H1 (cell line): ENCODE measurements at regions not wholly inside any gene's neighbourhood (a gene's known extent, or its start where the extent isn't known, plus 50 kb on each side); places are given as distances from the start of the nearest gene placed in this dataset.

ENCODE experiments used
- CTCF ChIA-PET: fragments of 300-600 bp; sonication (Branson Sonifier 250); formaldehyde crosslinking; loops from one replicate; lab custom pipeline; 2021; ENCODE audit not compliant: partially characterized antibody; lab: Charles Lee
- POLR2A ChIA-PET: fragments of 300-600 bp; sonication (Branson Sonifier 250); formaldehyde crosslinking; loops from one replicate; lab custom pipeline; 2021; ENCODE audit warnings: inconsistent platforms; ENCODE audit not compliant: partially characterized antibody; lab: Charles Lee
- DNase-seq, 2 experiments: peaks; one replicate each; pipeline versions ENCODE4 v3.0.0 to v3.0.0-alpha.2; 2010 to 2022; ENCODE audit warnings: low spot score in 2 of 2, low read depth in 1 of 2, mixed read lengths in 1 of 2
- FAIRE-seq: peaks from 2 replicates; lab custom pipeline; 2011; peaks lifted over from hg19 to GRCh38; lab: Jason Lieb, UNC
- H2AFZ ChIP-seq: 2 replicates; pipeline ENCODE4 v1.8.1; 2012; ENCODE audit warnings: low read length, inconsistent platforms
- H2AK5ac ChIP-seq: 2 replicates; pipeline ENCODE4 v1.6.1; 2013; ENCODE audit warnings: low read depth, low read length
- H2BK120ac ChIP-seq: replicated peaks from 2 replicates; pipeline ENCODE3; 2013; ENCODE audit warnings: low read depth, low read length, inconsistent platforms
- H2BK12ac ChIP-seq: 2 replicates; pipeline ENCODE4 v1.6.1; 2013; ENCODE audit warnings: low read depth, low read length
- H2BK15ac ChIP-seq: 2 replicates; pipeline ENCODE4 v1.6.1; 2013; ENCODE audit warnings: low read length
- H2BK20ac ChIP-seq: 2 replicates; pipeline ENCODE4 v1.6.1; 2013; ENCODE audit warnings: low read length
- H2BK5ac ChIP-seq: 2 replicates; pipeline ENCODE4 v1.6.1; 2013; ENCODE audit warnings: low read depth, low read length
- H3K14ac ChIP-seq: 2 replicates; pipeline ENCODE4 v1.6.1; 2013; ENCODE audit warnings: inconsistent platforms; ENCODE audit not compliant: insufficient read length
- H3K18ac ChIP-seq: 2 replicates; pipeline ENCODE4 v1.6.1; 2013; ENCODE audit warnings: low read length; ENCODE audit errors: extremely low read depth
- H3K23ac ChIP-seq: 2 replicates; pipeline ENCODE4 v1.6.1; 2013; ENCODE audit warnings: inconsistent platforms; ENCODE audit not compliant: insufficient read length
- H3K23me2 ChIP-seq: 2 replicates; pipeline ENCODE4 v1.6.1; 2013; ENCODE audit warnings: low read depth, low read length
- H3K27ac ChIP-seq: 2 replicates; pipeline ENCODE4 v1.6.1; 2011; ENCODE audit warnings: low read depth, low read length, inconsistent platforms
- H3K27me3 ChIP-seq, 4 experiments: replicated peaks in 1 of 4; 1 replicate in 1 of 4; 2 replicates in 3 of 4; pipeline versions ENCODE4 v1.6.1 to v1.8.1; 2011 to 2013; ENCODE audit warnings: low read length in 3 of 4, mild to moderate bottlenecking in 3 of 4, inconsistent platforms in 2 of 4, mixed read lengths in 2 of 4, moderate library complexity in 1 of 4; ENCODE audit not compliant: control insufficient read depth in 3 of 4, insufficient read depth in 3 of 4; ENCODE audit errors: extremely low read depth in 1 of 4
- H3K36me3 ChIP-seq, 4 experiments: 2 replicates each; pipeline versions ENCODE4 v1.6.1 to v1.8.1; 2011 to 2013; ENCODE audit warnings: mild to moderate bottlenecking in 4 of 4, low read length in 3 of 4, moderate library complexity in 2 of 4, control low read depth in 1 of 4, inconsistent platforms in 1 of 4; ENCODE audit not compliant: insufficient read depth in 4 of 4, control insufficient read depth in 2 of 4
- H3K4ac ChIP-seq: replicated peaks from 2 replicates; pipeline ENCODE3; 2013; ENCODE audit warnings: low read length, low read depth, mixed read lengths, inconsistent platforms; ENCODE audit not compliant: insufficient read length
- H3K4me1 ChIP-seq, 4 experiments: replicated peaks in 1 of 4; 1 replicate in 1 of 4; 2 replicates in 3 of 4; pipeline versions ENCODE4 v1.6.1 to v1.8.1; 2011 to 2013; ENCODE audit warnings: low read length in 3 of 4, inconsistent platforms in 2 of 4, mixed read lengths in 1 of 4; ENCODE audit not compliant: insufficient read depth in 4 of 4, control insufficient read depth in 3 of 4
- H3K4me2 ChIP-seq, 2 experiments: 2 replicates each; pipeline versions ENCODE4 v1.6.1 to v1.8.1; 2011 to 2013; ENCODE audit warnings: low read depth in 2 of 2, low read length in 2 of 2, control low read depth in 1 of 2, inconsistent platforms in 1 of 2, mild to moderate bottlenecking in 1 of 2; ENCODE audit not compliant: insufficient read depth in 1 of 2
- H3K4me3 ChIP-seq, 4 experiments: fragments of 200-600, 300-600 bp in 1 of 4; sonication (generic), shearing (Covaris generic), sonication (Bioruptor Twin) in 1 of 4; 2 replicates each; pipeline versions ENCODE4 v1.5.1 to v1.8.1; 2011 to 2016; ENCODE audit warnings: low read length in 4 of 4, low read depth in 3 of 4, control low read depth in 2 of 4, inconsistent platforms in 2 of 4, mild to moderate bottlenecking in 2 of 4, mixed read lengths in 1 of 4, moderate library complexity in 1 of 4; ENCODE audit not compliant: insufficient read depth in 2 of 4; ENCODE audit errors: extremely low read depth in 1 of 4
- H3K56ac ChIP-seq: replicated peaks from 2 replicates; pipeline ENCODE3; 2013; ENCODE audit warnings: low read depth, mild to moderate bottlenecking, mixed read lengths, low read length, inconsistent platforms; ENCODE audit not compliant: insufficient read length
- H3K79me1 ChIP-seq: 2 replicates; pipeline ENCODE4 v1.6.1; 2013; ENCODE audit warnings: low read depth, low read length, control low read depth
- H3K79me2 ChIP-seq, 2 experiments: 2 replicates each; pipeline versions ENCODE4 v1.6.1 to v1.8.1; 2012 to 2013; ENCODE audit warnings: low read length in 2 of 2, mild to moderate bottlenecking in 2 of 2, inconsistent platforms in 1 of 2; ENCODE audit not compliant: insufficient read depth in 2 of 2, control insufficient read depth in 1 of 2
- H3K9ac ChIP-seq, 4 experiments: replicated peaks in 1 of 4; 1 replicate in 1 of 4; 2 replicates in 3 of 4; pipeline versions ENCODE4 v1.6.1 to v1.8.1; 2011 to 2013; ENCODE audit warnings: low read depth in 3 of 4, low read length in 3 of 4, control low read depth in 2 of 4, mild to moderate bottlenecking in 2 of 4, moderate library complexity in 2 of 4, inconsistent platforms in 1 of 4; ENCODE audit errors: extremely low read depth in 1 of 4
- H3K9me3 ChIP-seq, 2 experiments: 2 replicates each; pipeline versions ENCODE4 v1.6.1 to v1.8.1; 2012 to 2013; ENCODE audit warnings: mild to moderate bottlenecking in 2 of 2, moderate library complexity in 2 of 2, control low read depth in 1 of 2, inconsistent platforms in 1 of 2, low read depth in 1 of 2, low read length in 1 of 2, mixed read lengths in 1 of 2; ENCODE audit not compliant: insufficient read depth in 2 of 2
- H4K20me1 ChIP-seq, 2 experiments: replicated peaks in 1 of 2; 2 replicates each; pipeline versions ENCODE3 to v1.8.1; 2011 to 2013; ENCODE audit warnings: inconsistent platforms in 2 of 2, low read length in 2 of 2, mild to moderate bottlenecking in 1 of 2; ENCODE audit not compliant: insufficient read depth in 2 of 2, control insufficient read depth in 1 of 2
- H4K5ac ChIP-seq: 2 replicates; pipeline ENCODE4 v1.6.1; 2013; ENCODE audit warnings: low read length, low read depth, mixed read lengths, inconsistent platforms; ENCODE audit not compliant: insufficient read length
- H4K8ac ChIP-seq: 2 replicates; pipeline ENCODE4 v1.8.0; 2013; ENCODE audit warnings: mild to moderate bottlenecking, moderate library complexity, low read length, inconsistent platforms; ENCODE audit not compliant: insufficient read depth; ENCODE audit errors: extremely low read depth
- H4K91ac ChIP-seq: replicated peaks from 2 replicates; pipeline ENCODE3; 2013; ENCODE audit warnings: low read length, mixed read lengths, inconsistent platforms; ENCODE audit not compliant: insufficient read length
- CHD1 ChIP-seq: IDR thresholded peaks from 2 replicates; pipeline ENCODE4 v1.6.1; 2012; ENCODE audit warnings: low read depth, low read length, improper control_type of control experiment
- CREB1 ChIP-seq: IDR thresholded peaks from 2 replicates; pipeline ENCODE4 v1.6.1; 2012; ENCODE audit warnings: inconsistent platforms
- RBBP5 ChIP-seq: IDR thresholded peaks from 2 replicates; pipeline ENCODE4 v1.7.1; 2012; ENCODE audit warnings: low read depth, mild to moderate bottlenecking, inconsistent platforms, low read length, moderate library complexity, borderline replicate concordance
- SIN3A ChIP-seq, 2 experiments: IDR thresholded peaks in 1 of 2; conservative IDR thresholded peaks in 1 of 2; 2 replicates each; pipeline ENCODE4 v1.6.1; 2011 to 2012; ENCODE audit warnings: low read length in 2 of 2, improper control_type of control experiment in 1 of 2, low read depth in 1 of 2, mild to moderate bottlenecking in 1 of 2
- TAF1 ChIP-seq: IDR thresholded peaks from 2 replicates; pipeline ENCODE4 v1.6.1; 2011; ENCODE audit warnings: mild to moderate bottlenecking, low read depth, low read length
- WGBS, 2 experiments: shearing (Covaris generic) in 1 of 2; methylation state at CpG; one replicate each; pipeline versions ENCODE4 v1.1.6 to v1.1.7; 2013 to 2015; ENCODE audit warnings: low lambda C conversion rate in 2 of 2, mixed read lengths in 2 of 2, inconsistent platforms in 1 of 2, low coverage in 1 of 2, missing lambda C conversion rate in 1 of 2; ENCODE audit not compliant: insufficient replicate concordance in 2 of 2, insufficient coverage in 1 of 2, insufficient read length in 1 of 2; ENCODE audit errors: extremely low coverage in 1 of 2, missing lambda C conversion rate in 1 of 2; 5-methylcytosine and 5-hydroxymethylcytosine counted together

DNA sequence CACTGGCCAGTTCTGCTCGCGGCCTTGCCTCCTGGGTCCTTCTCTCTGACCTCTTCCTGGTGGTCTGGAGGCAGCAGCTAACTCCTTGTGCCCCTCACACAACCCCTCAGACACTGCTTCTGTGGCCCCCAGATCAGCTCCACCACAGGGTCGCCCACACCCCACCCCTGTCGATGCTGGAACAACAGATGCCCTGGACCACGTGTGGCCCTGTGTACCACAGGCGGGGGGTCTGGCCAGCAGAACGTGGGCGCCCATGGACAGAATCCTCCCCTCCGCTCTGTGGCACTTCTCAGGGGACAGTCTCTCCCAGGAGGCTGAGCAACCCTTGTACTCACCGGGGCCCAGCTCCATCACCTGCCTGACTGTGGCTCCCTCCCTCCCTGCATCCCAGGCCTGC, 245.6 kb downstream of the NDUFA10 start:
- no peak overlapping the region for H2BK20ac ChIP-seq
- no peak for TF ChIP-seq CHD1
- no peak for TF ChIP-seq TAF1
- TF ChIP-seq SIN3A (conservative IDR thresholded peaks at IDR 0.05 in 1 of 2, IDR thresholded peaks at IDR 0.05 in 1 of 2; ENCODE audit: low read depth in 1 of 2, low read length in 2 of 2), result no peak
- TF ChIP-seq CREB1, result no peak
- TF ChIP-seq RBBP5, result no peak
- no peaks in the 10 kb centered on the region for H3K36me3 ChIP-seq
- H3K4ac ChIP-seq, result no peak overlapping the region
- H3K79me2 ChIP-seq, result no peaks in the 10 kb centered on the region
- H3K79me1 ChIP-seq, result no peaks in the 10 kb centered on the region
- H2BK15ac ChIP-seq, result no peak overlapping the region
- H4K5ac ChIP-seq, result no peak overlapping the region
- H3K14ac ChIP-seq, result no peak overlapping the region
- H4K91ac ChIP-seq, result no peak overlapping the region
- H2BK5ac ChIP-seq, result no peak overlapping the region
- no peak overlapping the region for H2BK12ac ChIP-seq
- peak overlapping the region; percentile 60; the same call in 1 of the 2 replicates for H4K8ac ChIP-seq
- H4K20me1 ChIP-seq, result no peaks in the 10 kb centered on the region
- no peaks in the 10 kb centered on the region for H3K4me1 ChIP-seq
- H3K18ac ChIP-seq, result no peak overlapping the region
- H3K56ac ChIP-seq, result no peak overlapping the region
- no peak overlapping the region for H3K4me2 ChIP-seq
- 86% methylated on average over 8 of the region's 10 CpGs; no CpG with 5 or more reads in 1 of the 2 experiments for WGBS, 2 experiments
- no peak overlapping the region for H2AFZ ChIP-seq
- H3K9ac ChIP-seq, result no peak overlapping the region
- POLR2A ChIA-PET, result no interaction called here
- no peaks in the 10 kb centered on the region; the same call in 1 of the 2 replicates for H3K23me2 ChIP-seq
- DNase-seq, result no peak
- no peak for FAIRE-seq
- no peak overlapping the region for H2AK5ac ChIP-seq
- CTCF ChIA-PET, result no interaction called here
- no peak overlapping the region for H3K4me3 ChIP-seq
- no peak overlapping the region for H3K23ac ChIP-seq
- H3K27me3 ChIP-seq, result no peaks in the 10 kb centered on the region
- H3K9me3 ChIP-seq, result no peaks in the 10 kb centered on the region; a peak in 1 of 4 replicates
- H2BK120ac ChIP-seq, result no peak overlapping the region
- no peak overlapping the region for H3K27ac ChIP-seq
